Keratinocyte (primary cell): ENCODE measurements at regions not wholly inside any gene's neighbourhood (a gene's known extent, or its start where the extent isn't known, plus 50 kb on each side); places are given as distances from the start of the nearest gene placed in this dataset.

Source experiments
- EZH2 ChIP-seq: IDR thresholded peaks from one replicate; pipeline ENCODE4 v1.6.1; 2012; ENCODE audit warnings: inconsistent platforms, mild to moderate bottlenecking, low read length, moderate library complexity
- TF ChIP-seq, protein P1 (sequence below), 3 experiments: IDR thresholded peaks in 1 of 3; conservative IDR thresholded peaks in 1 of 3; optimal IDR thresholded peaks in 1 of 3; 2 replicates in 2 of 3; 3 replicates in 1 of 3; pipeline versions ENCODE3 to v1.5.1; 2011; ENCODE audit warnings: low read length in 3 of 3, mild to moderate bottlenecking in 3 of 3, moderate library complexity in 2 of 3, control low read depth in 1 of 3, inconsistent platforms in 1 of 3; ENCODE audit not compliant: insufficient read depth in 2 of 3; ENCODE audit errors: extremely low read depth in 1 of 3

DNA sequence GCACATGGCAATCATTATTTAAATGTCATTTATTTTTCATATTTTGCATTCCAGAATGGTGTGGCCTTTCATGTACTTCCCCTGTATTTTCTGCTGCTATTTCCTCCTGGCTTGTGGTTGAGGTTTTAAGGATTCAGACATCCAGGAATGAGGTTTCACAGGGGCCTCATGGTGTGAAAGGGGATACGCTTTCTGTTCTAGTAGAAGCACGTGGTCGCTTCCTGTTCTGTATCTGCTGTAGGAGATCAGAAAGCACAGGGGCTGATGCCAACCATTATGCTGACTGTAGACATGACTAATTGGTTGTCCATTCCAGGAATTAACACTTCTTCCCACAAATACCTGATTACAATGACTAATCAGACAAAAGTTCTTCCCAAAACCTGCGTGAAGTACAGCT lies 405.9 kb downstream of the SHISA9 start:
- TF ChIP-seq, protein P1, sequence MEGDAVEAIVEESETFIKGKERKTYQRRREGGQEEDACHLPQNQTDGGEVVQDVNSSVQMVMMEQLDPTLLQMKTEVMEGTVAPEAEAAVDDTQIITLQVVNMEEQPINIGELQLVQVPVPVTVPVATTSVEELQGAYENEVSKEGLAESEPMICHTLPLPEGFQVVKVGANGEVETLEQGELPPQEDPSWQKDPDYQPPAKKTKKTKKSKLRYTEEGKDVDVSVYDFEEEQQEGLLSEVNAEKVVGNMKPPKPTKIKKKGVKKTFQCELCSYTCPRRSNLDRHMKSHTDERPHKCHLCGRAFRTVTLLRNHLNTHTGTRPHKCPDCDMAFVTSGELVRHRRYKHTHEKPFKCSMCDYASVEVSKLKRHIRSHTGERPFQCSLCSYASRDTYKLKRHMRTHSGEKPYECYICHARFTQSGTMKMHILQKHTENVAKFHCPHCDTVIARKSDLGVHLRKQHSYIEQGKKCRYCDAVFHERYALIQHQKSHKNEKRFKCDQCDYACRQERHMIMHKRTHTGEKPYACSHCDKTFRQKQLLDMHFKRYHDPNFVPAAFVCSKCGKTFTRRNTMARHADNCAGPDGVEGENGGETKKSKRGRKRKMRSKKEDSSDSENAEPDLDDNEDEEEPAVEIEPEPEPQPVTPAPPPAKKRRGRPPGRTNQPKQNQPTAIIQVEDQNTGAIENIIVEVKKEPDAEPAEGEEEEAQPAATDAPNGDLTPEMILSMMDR (optimal IDR thresholded peaks at IDR 0.05 in 1 of 3, IDR thresholded peaks at IDR 0.05 in 1 of 3, conservative IDR thresholded peaks at IDR 0.05 in 1 of 3; ENCODE audit: extremely low read depth in 1 of 3, insufficient read depth in 2 of 3, low read length in 3 of 3) = no peak
- no peak for TF ChIP-seq EZH2
